Panc1 (cell line): ENCODE measurements at regions not wholly inside any gene's neighbourhood (a gene's known extent, or its start where the extent isn't known, plus 50 kb on each side); places are given as distances from the start of the nearest gene placed in this dataset.

Experiments used
- CTCF ChIP-seq: fragments of 450-650 bp; IDR thresholded peaks from 2 replicates; pipeline ENCODE4 v1.5.1; 2017; ENCODE audit warnings: mild to moderate bottlenecking
- POLR2AphosphoS5 ChIP-seq: IDR thresholded peaks from 2 replicates; pipeline ENCODE4 v1.6.1; 2012; ENCODE audit warnings: mild to moderate bottlenecking, low read depth, low read length, moderate library complexity
- REST ChIP-seq, 2 experiments: IDR thresholded peaks; 2 replicates each; pipeline ENCODE4 v1.6.1; 2011 to 2012; ENCODE audit warnings: low read depth in 2 of 2, control low read depth in 1 of 2, low read length in 1 of 2, mild to moderate bottlenecking in 1 of 2, moderate library complexity in 1 of 2; ENCODE audit not compliant: insufficient read depth in 1 of 2

GRCh38 chr1:217164403-217164802 is 441.2 kb upstream of the ESRRG start:
- TF ChIP-seq REST (IDR thresholded peaks at IDR 0.05; ENCODE audit: insufficient read depth in 1 of 2, low read depth in 2 of 2, low read length in 1 of 2), result no peak
- TF ChIP-seq POLR2AphosphoS5, result no peak
- no peak for TF ChIP-seq CTCF
